ENCODE measurements at regions not wholly inside any gene's neighbourhood (a gene's known extent, or its start where the extent isn't known, plus 50 kb on each side); places are given as distances from the start of the nearest gene placed in this dataset.

GRCh38 chr10:44325157-44325556 lies 59.7 kb downstream of the CXCL12 start:
- Histone ChIP-seq H3K27ac (ENCODE audit: low read length) (no peak overlapping the region), H3K4me1 (ENCODE audit: control insufficient read depth, insufficient read depth, low read length) (no peaks in the 10 kb centered on the region), H3K9me3 (ENCODE audit: control insufficient read depth, insufficient read depth, low read depth, low read length) (no peaks in the 10 kb centered on the region), H3K36me3 (ENCODE audit: control insufficient read depth, insufficient read depth, low read length) (no peaks in the 10 kb centered on the region), H3K4me3 (ENCODE audit: low read depth in 2 of 2, low read length in 2 of 2) (no peak overlapping the region), H3K27me3 (ENCODE audit: control insufficient read depth, insufficient read depth, low read length) (peaks cover 2% of the 10 kb centered on the region)
- TF ChIP-seq SIN3A (IDR thresholded peaks at IDR 0.05; ENCODE audit: borderline replicate concordance, insufficient read depth, low read depth, low read length) (no peak), REST (IDR thresholded peaks at IDR 0.05; ENCODE audit: insufficient read depth in 1 of 2, low read depth in 2 of 2, low read length in 1 of 2) (no peak), CTCF (IDR thresholded peaks at IDR 0.05) (no peak), TCF7L2 (IDR thresholded peaks at IDR 0.05; ENCODE audit: low read depth, low read length) (no peak), POLR2AphosphoS5 (IDR thresholded peaks at IDR 0.05; ENCODE audit: low read depth, low read length) (no peak)
- CTCF ChIA-PET, result interaction anchor here (0.6 kb wide), 1 partner anchor 87 kb away, joined by 3 read pairs; no protein-coding TSS in a partner anchor
- POLR2A ChIA-PET, result no interaction called here
- in situ Hi-C loops (cut with HindIII; ENCODE audit: low pct_unique_long_range_greater_than_20kb, low sequenced_read_pairs) (no loop called here), intact Hi-C loops (cut with micrococcal nuclease; ENCODE audit: unreplicated experiment) (no loop called here)
- BruUV-seq (replicated peaks), result no TSS peak
- no peak for DNase-seq (ENCODE audit: low read depth, low spot score)
- ATAC-seq, result no peak

- CTCF ChIA-PET, result no interaction called here
- H3K9me3 ChIP-seq (ENCODE audit: control insufficient read depth, insufficient read depth, low read depth, low read length), result no peaks in the 10 kb centered on the region
- in situ Hi-C loops (cut with HindIII; ENCODE audit: low pct_unique_long_range_greater_than_20kb, low sequenced_read_pairs), result no loop called here
- H3K27ac ChIP-seq (ENCODE audit: low read length), result no peak overlapping the region
- no peak overlapping the region for H3K4me3 ChIP-seq (ENCODE audit: low read depth in 2 of 2, low read length in 2 of 2)
- TF ChIP-seq SIN3A (IDR thresholded peaks at IDR 0.05; ENCODE audit: borderline replicate concordance, insufficient read depth, low read depth, low read length), result no peak
- no peak for TF ChIP-seq POLR2AphosphoS5 (IDR thresholded peaks at IDR 0.05; ENCODE audit: low read depth, low read length)
- TF ChIP-seq REST (IDR thresholded peaks at IDR 0.05; ENCODE audit: insufficient read depth in 1 of 2, low read depth in 2 of 2, low read length in 1 of 2), result no peak
- no peak for TF ChIP-seq CTCF (IDR thresholded peaks at IDR 0.05)
- no peak for TF ChIP-seq TCF7L2 (IDR thresholded peaks at IDR 0.05; ENCODE audit: low read depth, low read length)
- POLR2A ChIA-PET, result no interaction called here
- BruUV-seq (replicated peaks), result no TSS peak
- ATAC-seq (no peak), DNase-seq (ENCODE audit: low read depth, low spot score) (no peak)
- no peaks in the 10 kb centered on the region for H3K4me1 ChIP-seq (ENCODE audit: control insufficient read depth, insufficient read depth, low read length)
- intact Hi-C loops (cut with micrococcal nuclease; ENCODE audit: unreplicated experiment), result no loop called here
- H3K36me3 ChIP-seq (ENCODE audit: control insufficient read depth, insufficient read depth, low read length), result no peaks in the 10 kb centered on the region
- H3K27me3 ChIP-seq (ENCODE audit: control insufficient read depth, insufficient read depth, low read length), result peaks cover 2% of the 10 kb centered on the region
These were observed 61.1 kb downstream of the CXCL12 start for GRCh38 chr10:44323838-44324237.
